B cell (primary cell): ENCODE measurements at regions not wholly inside any gene's neighbourhood (a gene's known extent, or its start where the extent isn't known, plus 50 kb on each side); places are given as distances from the start of the nearest gene placed in this dataset.

Experiments
- CTCF ChIP-seq: fragments of 200-600 bp; IDR thresholded peaks from one replicate; pipeline ENCODE4 v1.8.0; 2022; ENCODE audit warnings: antibody characterized with exemption, mild to moderate bottlenecking
- EZH2 ChIP-seq: IDR thresholded peaks from 2 replicates; pipeline ENCODE4 v1.6.1; 2012; ENCODE audit warnings: borderline replicate concordance, low read depth, mild to moderate bottlenecking, moderate library complexity, low read length; ENCODE audit not compliant: insufficient read depth, poor library complexity, severe bottlenecking

- TF ChIP-seq CTCF = no peak
- TF ChIP-seq EZH2 = no peak
Observed at GRCh38 chr6:156205678-156206077, 571.5 kb upstream of the ARID1B start.
